Vagina (tissue), 2 donors: ENCODE measurements at regions not wholly inside any gene's neighbourhood (a gene's known extent, or its start where the extent isn't known, plus 50 kb on each side); places are given as distances from the start of the nearest gene placed in this dataset.

Experiments used
- POLR2AphosphoS5 ChIP-seq, 2 donors: sonication (generic); formaldehyde crosslinking; IDR thresholded peaks; one replicate each; pipeline ENCODE4 v1.9.0; 2017; ENCODE audit warnings: antibody characterized with exemption in 2 of 2, mild to moderate bottlenecking in 2 of 2, low read depth in 1 of 2; ENCODE audit not compliant: insufficient read depth in 1 of 2
- TF ChIP-seq, protein P1 (sequence below), 3 experiments: fragments of 450-650 bp in 2 of 3; fragments of 200-600 bp in 1 of 3; sonication (generic) in 1 of 3; IDR thresholded peaks; one replicate each; pipeline ENCODE4 v1.5.1; 2017 to 2019; ENCODE audit warnings: antibody characterized with exemption in 3 of 3, mild to moderate bottlenecking in 2 of 3, moderate library complexity in 2 of 3

DNA sequence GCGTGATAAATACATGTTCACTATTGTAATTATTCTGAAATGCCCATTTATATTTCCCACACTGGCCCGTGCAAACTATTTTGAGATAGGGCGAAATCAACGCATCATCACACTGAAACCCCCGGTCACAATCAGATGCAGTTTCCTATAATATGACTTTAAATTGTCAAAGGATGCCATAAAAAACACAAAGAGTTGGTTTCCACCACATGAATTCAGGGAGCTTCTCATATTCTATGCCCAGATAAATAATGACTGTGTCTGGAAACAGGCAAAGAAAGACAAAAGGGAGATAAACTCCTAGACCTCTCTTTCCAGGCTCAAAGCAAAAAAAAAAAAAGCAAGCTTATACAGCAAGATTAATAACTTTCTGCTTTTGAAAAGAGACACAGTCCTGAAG, 375.8 kb upstream of the AKR1E2 start:
- TF ChIP-seq, protein P1, sequence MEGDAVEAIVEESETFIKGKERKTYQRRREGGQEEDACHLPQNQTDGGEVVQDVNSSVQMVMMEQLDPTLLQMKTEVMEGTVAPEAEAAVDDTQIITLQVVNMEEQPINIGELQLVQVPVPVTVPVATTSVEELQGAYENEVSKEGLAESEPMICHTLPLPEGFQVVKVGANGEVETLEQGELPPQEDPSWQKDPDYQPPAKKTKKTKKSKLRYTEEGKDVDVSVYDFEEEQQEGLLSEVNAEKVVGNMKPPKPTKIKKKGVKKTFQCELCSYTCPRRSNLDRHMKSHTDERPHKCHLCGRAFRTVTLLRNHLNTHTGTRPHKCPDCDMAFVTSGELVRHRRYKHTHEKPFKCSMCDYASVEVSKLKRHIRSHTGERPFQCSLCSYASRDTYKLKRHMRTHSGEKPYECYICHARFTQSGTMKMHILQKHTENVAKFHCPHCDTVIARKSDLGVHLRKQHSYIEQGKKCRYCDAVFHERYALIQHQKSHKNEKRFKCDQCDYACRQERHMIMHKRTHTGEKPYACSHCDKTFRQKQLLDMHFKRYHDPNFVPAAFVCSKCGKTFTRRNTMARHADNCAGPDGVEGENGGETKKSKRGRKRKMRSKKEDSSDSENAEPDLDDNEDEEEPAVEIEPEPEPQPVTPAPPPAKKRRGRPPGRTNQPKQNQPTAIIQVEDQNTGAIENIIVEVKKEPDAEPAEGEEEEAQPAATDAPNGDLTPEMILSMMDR (IDR thresholded peaks at IDR 0.05): no peak
- TF ChIP-seq POLR2AphosphoS5 (IDR thresholded peaks at IDR 0.05; ENCODE audit: insufficient read depth in 1 of 2, low read depth in 1 of 2): no peak
